Inflammatory macrophage (primary cell): ENCODE measurements at regions not wholly inside any gene's neighbourhood (a gene's known extent, or its start where the extent isn't known, plus 50 kb on each side); places are given as distances from the start of the nearest gene placed in this dataset.
A peak's percentile ranks its signal among the peaks of the same experiment; 100 is the strongest.

Experiments
- DNase-seq, 2 donors: peaks; one replicate each; pipeline ENCODE4 v3.0.0-alpha.2; 2020 to 2022

DNA sequence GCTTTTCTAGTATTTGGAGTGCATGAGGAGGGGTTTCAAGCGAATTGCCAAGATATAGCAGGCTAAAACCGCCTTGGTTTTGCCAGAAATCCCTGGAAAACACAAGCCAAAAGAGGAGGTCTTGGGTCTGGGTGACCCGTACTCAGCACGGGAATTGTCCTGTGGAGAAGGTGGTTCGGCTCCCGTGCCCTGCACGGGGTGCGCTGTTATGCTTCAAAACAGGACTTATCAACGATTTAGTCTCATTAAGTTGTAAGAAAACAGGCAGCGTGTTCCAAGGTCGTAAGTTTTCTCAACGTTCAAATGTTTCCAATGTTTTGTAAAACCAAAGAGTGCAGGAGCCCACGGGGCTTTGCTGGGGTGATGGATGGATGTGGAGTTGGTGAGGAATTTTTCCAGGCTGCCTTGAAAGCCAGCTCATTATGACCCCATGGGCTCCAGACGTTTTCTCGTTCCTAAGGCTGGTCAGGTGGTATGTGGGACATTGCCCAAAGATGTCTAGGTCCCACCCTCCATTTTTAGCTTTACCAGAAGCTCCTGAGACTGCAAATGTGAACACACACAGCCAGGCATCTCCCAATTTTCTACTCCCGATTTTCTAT is 75.4 kb upstream of the CLDN14 start:
- DNase-seq = no peak

DNA sequence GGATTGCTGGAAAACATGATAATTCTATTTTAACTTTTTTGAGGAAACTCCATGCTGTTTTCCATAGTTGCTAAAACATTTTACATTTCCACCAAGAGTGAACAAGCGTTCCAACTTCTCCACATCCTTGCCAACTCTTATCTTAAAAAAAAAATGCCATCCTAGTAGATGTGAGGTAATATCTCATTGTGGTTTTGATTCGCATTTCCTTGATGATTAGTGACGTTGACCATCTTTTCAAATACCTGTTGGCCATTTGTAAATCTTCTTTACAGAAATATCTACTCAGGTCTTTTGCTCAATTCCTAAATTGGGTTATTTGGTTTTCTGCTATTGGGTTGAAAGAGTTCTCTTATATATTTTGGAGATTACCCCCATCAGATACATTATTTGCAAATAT is 77.4 kb upstream of the CLDN14 start:
- DNase-seq = no peak

- no peak for DNase-seq
Observed at GRCh38 chr21:36560933-36561575, 81.1 kb upstream of the CLDN14 start.

- no peak for DNase-seq
Observed at GRCh38 chr21:36563341-36563926, 83.5 kb upstream of the CLDN14 start.

GRCh38 chr21:36564647-36565046 is 84.7 kb upstream of the CLDN14 start:
- DNase-seq = no peak

DNA sequence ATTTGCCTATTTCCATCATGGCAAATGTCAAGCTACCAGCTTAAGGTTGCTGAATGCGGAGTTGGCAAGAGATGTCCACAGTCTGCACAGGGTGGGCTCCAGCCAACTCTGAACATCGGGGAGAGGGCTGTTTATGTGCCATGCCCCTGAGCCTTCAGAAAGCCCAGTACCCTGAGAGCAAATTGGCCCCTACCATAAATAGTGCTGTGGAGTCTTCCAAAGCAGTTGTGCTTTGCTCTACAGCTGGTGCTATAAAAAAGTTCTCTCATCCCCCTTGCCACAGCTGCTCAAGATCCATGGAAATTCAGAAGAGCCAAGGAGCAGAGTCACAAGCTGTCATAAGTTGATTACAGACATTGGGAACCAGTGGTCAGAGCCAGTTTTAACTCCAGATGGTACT is 85.6 kb upstream of the CLDN14 start:
- no peak for DNase-seq

DNA sequence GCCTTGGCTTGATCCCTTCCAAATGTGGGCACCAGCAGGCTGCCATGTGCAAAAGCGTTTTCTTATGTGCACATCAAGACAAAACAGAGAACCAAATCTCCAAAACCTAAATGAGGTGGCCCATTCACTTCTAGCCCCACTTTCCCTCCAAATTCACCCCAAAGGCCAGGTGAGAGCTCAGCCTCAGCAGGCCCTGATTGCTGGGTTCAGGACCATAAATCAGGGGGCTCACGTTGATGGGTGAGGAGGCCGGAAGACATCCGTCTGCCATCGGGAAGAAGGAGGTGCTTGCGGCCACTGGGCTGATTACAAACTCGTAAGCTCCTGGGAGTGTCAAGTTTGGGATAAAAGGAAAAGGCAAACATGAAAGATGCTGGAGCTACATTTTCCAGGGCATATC is 86.7 kb upstream of the CLDN14 start:
- DNase-seq = no peak

DNA sequence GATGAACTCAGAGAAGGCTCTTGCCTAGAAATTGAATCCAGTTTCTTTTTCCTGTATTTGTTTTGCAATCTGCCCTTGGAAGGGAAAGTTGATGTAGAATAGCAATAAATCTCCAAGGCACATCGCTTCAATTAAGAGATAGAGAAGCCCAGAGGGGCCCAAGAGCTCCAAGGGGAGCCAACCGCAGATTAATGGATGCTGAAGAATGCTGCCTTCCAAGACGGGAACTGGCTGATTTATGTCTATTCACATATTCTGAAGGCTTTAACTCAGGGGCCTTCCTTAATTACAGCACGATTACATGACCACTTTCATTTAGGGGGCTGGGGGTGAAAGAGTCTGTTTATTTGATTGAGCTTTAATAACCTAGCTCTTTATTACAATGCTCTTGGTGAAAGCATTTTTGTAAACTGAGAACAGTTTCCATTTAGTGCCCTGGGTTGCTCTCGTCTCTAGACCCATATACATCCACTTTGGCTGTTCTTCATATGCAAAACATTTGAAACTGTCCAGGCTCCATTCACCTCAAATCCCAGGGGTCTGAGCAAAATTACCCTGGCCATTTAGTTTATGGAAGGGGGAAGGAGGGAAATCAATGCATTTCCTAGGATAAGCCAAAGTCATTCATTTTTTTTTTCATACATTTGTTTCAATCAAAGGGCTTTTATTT is 87.4 kb upstream of the CLDN14 start:
- DNase-seq = no peak

DNA sequence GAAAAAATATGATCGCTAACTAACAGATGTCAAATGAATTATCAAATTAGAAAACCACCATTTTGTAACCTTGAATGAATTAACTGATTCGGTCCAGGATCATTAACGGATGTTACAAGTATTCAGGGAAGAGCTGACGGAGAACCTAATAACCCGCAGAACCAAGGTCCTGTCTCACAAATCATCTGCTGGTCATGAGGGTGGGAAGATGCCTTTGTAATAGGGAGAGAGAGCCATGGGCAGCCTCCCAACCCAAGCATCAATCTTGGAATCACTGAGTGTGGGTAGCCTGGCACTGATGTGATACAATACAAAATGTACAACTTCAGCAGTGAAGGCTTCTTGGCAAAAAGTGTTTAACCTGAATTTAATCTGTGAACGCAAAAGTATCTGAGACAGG is 89.6 kb upstream of the CLDN14 start:
- DNase-seq = no peak

DNA sequence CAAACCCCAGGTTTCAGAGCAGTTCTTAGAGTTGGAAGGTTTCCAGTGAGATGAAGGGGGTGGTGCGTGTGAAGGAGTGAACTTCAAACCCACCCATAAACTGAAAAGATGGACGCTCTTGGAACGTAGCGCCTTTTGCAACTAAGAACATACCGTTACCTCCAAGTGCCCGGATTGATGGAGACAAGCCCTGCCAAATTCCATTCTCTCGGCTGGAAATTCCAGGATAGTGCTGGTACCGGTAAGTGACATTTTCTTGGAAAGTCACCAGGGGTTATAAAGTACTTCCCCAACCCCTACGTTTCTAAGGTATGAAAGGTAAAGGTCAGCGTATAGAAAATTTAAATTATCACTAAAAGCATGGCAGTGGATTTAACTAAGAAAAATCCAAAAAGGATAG is 91.6 kb upstream of the CLDN14 start:
- DNase-seq = no peak

- no peak for DNase-seq
Observed at GRCh38 chr21:36572039-36572438, 92.1 kb upstream of the CLDN14 start.

- no peak for DNase-seq
Observed at GRCh38 chr21:36575306-36575705, 95.4 kb upstream of the CLDN14 start.

DNA sequence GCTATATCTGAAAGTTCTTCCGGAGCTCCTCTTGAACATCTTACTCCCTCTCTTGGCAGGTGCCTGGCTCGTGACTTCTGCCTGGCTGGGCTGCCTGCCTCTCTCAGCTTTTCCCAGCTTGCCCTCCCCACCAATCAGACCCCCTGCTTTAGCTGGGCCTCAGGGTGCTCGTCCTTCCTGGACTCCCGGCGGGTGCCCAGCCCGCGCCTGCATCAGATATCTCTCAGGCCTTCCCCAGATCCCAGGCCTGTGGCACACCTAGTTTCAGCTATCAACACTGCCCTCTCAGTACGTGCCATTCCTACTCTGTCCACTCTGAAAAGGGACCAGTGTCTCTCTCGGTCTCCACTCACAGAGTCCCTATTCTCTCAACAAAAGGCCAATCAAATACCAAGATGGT is 96.5 kb upstream of the CLDN14 start:
- no peak for DNase-seq

- DNase-seq = no peak
Observed at GRCh38 chr21:36579898-36580297, 100.0 kb upstream of the CLDN14 start.

- DNase-seq = no peak
Observed at GRCh38 chr21:36582271-36582670, 102.3 kb upstream of the CLDN14 start.

GRCh38 chr21:36583591-36583990 is 103.7 kb upstream of the CLDN14 start:
- no peak for DNase-seq

GRCh38 chr21:36584980-36585940 is 105.3 kb upstream of the CLDN14 start:
- peak in 1 of 2 donors; percentile 2 for DNase-seq

- DNase-seq = no peak
Observed at GRCh38 chr21:36587388-36587787, 107.5 kb upstream of the CLDN14 start.

GRCh38 chr21:36589352-36589971 is 109.5 kb upstream of the SIM2 start:
- DNase-seq = peak; percentile 42 to 63

- no peak for DNase-seq
Observed at GRCh38 chr21:36591326-36591970, 107.5 kb upstream of the SIM2 start.

- DNase-seq = no peak
Observed at GRCh38 chr21:36596174-36596573, 102.7 kb upstream of the SIM2 start.

GRCh38 chr21:36601362-36601761 is 97.6 kb upstream of the SIM2 start:
- DNase-seq = no peak
